H54 (cell line): ENCODE measurements at regions not wholly inside any gene's neighbourhood (a gene's known extent, or its start where the extent isn't known, plus 50 kb on each side); places are given as distances from the start of the nearest gene placed in this dataset.

Experiments
- DNase-seq: peaks from one replicate; pipeline ENCODE4 v3.0.0; 2011; ENCODE audit warnings: low spot score, mixed read lengths; ENCODE audit not compliant: insufficient read length
- FAIRE-seq: peaks from 3 replicates; lab custom pipeline; 2011; peaks lifted over from hg19 to GRCh38; lab: Jason Lieb, UNC
- POLR2A ChIP-seq: IDR thresholded peaks from 2 replicates; pipeline ENCODE4 v1.6.1; 2011; ENCODE audit warnings: low read depth, mild to moderate bottlenecking, low read length

DNA sequence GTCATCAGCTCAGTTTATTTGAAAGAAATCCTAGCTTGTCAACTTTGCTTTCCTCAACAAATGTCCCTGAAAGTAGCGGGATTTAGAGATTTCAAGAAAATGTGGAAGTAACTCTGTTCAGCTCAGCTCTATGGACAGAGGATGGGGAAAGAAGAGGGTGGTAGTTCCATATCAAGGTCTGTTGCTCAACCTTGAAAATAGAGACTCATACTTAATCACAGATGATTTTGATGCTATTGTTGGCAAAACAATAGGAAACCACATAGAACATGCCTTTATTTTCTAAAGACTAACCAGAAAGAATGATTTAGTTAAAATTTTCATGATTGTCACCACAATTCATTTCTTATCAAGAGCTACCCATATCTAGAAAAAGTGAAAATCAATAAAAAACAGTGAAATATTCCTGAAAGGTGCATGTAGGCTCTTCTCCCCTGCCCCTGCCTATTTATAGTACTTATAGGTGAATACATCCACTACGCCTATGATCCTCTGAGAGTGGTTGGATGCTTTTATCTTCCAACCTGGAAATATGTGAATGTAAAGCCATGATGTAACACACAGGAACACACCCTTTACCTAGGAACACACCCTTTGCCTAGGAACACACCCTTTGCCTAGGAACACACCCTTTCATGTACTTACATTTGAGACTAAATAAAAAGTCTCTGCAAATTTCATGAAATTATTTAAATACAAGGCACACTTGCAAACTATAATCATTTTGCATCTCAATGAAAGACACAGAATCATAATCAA is 65.8 kb downstream of the ETAA1 start:
- TF ChIP-seq POLR2A = no peak
- DNase-seq (no peak), FAIRE-seq (no peak)

DNA sequence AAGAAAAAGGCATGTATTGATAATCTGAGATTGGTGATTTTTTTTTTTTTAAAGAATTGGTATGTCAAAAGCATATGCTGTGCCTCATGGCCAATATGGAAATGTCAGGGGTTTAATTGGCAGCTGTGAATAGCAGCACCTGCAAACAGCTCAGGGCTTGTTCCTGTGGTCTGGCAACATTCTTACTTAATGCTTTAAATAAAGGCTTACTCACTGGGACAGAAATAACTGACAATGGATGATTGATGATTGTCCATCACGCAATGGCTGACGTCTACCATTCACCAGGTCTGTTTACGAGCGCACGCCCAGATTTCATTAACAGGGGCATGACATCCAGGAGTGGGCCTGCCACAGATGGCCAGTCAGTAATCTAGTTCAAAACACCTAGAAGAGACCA is 66.7 kb downstream of the ETAA1 start:
- no peak for FAIRE-seq

DNA sequence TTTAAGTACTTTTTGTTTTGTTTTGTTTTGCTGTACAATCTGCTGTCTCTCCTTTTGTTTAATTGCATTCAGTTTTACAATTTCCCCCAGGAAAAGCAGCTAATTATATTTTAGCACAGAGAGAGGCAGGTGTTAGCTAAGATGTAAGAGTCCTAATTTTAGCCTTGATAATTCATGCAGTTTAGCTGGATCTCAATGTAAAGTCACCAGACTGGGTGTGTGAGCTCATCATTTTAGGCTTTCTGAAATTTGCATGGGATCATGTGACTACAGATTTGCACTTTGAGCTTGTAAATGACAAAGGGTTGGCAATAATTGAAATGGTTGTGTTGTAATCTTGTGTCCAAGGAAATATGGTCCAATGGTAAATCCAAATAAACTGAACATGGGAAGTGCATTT is 68.5 kb downstream of the ETAA1 start:
- DNase-seq (no peak), FAIRE-seq (no peak)
- no peak for TF ChIP-seq POLR2A

More for the DNA sequence above, 66.7 kb downstream of the ETAA1 start:
- TF ChIP-seq POLR2A = no peak
- no peak for DNase-seq

DNA sequence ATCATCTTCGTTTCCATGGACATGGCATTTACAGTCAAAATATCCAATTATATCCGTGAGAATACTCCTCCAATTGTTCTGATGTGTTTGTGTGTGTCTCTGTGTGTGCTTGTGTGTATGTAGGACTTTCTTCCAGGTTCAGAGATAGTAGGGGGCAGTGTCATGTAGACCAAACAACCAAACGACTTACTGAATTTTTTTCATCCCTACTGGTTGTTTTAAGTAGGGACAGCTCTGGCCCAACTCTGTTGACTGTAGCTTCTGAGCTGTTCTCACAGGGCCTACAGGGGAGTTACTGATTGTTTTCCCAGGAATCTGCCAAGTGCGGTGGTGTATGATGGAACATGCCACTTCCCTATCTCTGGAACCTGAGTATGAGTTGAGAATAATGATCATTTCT is 69.6 kb downstream of the ETAA1 start:
- FAIRE-seq = no peak
- DNase-seq = no peak
- no peak for TF ChIP-seq POLR2A

DNA sequence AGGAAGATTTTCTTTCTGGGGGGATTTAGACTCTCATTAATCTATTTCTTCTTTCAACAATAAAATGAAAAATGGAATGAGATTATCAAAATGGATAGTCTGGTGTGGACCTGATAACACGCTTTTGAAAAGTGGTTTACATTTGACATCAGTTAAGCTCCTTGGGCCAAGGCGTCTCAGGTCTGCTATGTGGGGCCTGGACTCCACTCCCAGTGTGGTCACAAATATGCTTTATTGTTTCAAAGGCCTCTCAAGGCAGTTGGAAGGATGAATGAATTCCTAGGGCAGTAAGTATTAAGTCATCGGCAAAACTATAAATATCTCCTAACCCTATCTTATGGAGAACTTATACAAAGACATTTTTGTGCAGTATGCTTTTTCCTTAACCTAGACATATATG is 74.5 kb downstream of the ETAA1 start:
- no peak for FAIRE-seq
- no peak for DNase-seq
- no peak for TF ChIP-seq POLR2A

DNA sequence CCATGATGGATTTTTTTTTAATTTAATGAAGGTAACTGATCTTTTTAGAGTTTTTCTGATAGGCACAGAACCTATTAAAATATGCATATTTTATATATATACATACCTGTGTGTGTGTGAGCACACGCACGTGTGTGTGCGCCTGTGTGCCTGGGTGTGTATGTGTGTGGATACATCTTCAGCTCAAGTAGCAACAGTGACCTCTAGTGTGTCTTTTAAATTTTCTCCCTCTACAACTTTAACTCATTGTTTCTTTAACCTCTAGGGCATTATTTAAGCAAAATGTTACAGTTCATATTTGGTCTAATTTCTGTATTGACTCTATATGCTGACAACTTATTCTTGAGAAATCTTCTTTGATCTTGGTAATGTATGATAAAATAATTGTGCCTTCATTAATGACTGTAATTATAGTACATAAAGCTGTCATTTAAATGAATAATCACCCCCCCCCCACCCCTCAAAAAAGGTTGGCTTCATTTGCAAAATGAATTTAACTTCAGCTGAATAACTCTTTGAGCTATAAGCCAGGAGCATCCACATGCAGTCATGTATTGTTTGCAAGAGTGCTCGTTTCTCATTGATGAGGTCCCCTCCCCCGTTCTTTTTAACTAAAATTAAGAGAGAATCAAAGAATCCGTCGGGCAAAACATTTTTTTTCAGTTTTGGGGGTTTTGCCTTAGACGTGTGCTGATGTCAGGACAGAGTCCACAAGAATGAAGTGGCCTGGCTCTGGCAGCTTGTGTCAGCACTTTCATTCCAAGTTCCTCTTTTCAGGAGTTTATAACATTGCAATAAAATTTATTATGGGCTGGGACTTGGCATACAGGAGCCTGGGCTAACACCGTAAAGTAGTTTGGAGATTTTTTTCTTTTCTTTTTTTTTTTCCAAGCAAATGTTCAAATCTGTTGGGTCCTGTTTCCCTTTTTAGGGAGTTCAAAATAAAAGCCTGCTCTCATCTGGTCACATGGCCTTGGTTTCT is 80.0 kb downstream of the ETAA1 start:
- peak; percentile 5 for DNase-seq
- no peak for FAIRE-seq
- no peak for TF ChIP-seq POLR2A

DNA sequence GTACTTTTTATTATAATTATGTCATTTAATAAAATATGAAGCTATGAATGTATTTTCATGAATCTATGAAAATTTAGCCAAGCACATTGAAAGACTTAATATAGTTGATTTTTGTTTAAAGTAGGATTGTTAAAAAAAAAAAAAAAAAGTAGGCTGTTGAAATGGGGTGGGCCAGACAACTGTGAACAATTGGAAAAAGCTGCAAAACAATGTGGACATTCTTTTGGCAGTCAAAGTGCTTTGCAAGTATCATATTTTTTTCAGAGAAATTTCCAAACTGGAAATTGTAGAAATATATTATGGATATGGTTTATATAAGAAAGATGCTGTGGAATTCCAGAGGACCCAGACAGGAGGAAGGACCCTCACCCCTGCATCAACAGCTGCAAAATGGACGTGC is 82.1 kb downstream of the ETAA1 start:
- TF ChIP-seq POLR2A = no peak
- no peak for DNase-seq
- no peak for FAIRE-seq

DNA sequence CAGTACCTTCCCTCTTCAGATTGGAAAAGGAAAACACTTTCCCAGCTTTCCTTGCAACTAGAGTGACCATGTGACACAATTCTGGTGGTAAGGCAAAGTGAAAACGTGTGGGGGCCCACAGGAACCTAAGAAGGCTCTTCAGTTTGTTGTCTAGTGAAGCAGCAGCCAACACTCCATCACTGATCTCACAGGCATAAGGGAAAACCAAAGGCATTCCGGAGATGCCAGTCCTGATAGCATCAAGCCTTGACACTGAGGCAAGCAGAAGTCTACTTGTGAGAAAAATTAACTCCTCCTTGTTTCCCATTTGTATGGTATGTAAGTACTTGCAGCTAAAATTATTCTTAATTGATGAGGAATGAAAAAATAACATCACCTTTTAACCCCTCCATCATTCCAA is 88.3 kb downstream of the ETAA1 start:
- no peak for FAIRE-seq
- DNase-seq = no peak
- TF ChIP-seq POLR2A = no peak

DNA sequence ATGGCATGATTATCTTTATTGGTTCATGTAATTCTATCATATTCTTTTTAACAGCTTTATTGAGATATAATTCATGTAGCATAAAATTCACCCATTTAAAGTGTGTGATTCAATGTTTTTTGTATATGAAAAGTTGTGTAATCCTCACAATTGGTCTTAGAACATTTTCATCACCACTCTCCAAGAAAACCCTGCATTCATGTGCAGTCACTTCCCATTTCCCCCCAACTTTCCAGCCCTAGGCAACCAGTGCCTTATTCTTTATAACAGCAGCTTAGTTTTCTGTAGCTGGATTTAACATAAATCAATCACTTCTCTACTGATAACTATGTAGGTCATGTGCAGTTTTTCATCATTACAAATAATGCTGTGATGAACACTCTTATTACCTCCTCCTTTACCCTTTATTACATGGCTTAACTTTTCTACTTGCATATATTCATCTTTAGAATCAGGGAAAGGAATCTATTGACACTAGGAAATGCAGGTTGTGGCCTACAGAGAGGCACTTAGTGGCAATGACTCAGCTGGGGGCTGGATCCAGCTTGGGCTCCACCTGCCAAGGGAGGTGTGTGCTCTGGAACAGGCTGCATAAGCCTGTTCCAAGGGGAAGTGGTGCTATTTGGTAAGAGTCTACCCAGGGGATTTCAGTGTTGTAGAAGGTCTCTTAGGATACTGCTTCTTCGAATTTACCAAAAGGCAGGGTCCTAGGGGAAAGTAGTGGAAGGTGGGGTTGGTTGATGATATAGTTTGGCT is 89.1 kb downstream of the ETAA1 start:
- no peak for FAIRE-seq
- peak; percentile 7 for DNase-seq
- TF ChIP-seq POLR2A = no peak

DNA sequence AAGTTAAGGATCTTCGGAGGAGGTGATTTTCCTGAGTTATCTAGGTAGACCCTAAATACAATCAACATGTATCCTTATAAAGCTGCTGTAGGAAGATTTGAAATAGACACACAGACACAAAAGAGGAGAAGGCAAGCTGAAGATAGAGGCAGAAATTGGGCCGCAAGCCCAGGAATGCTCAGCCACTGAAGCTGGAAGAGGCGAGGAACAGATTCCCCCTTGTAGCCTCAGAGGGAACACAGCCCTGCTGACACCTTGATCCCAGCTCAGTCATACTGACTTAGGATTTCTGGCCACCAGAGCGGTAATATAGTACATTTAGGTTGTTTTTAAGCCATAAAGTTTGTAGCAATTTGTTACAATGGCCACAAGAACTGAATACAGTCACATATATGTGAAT is 90.9 kb downstream of the ETAA1 start:
- DNase-seq = no peak
- FAIRE-seq = no peak
- no peak for TF ChIP-seq POLR2A

DNA sequence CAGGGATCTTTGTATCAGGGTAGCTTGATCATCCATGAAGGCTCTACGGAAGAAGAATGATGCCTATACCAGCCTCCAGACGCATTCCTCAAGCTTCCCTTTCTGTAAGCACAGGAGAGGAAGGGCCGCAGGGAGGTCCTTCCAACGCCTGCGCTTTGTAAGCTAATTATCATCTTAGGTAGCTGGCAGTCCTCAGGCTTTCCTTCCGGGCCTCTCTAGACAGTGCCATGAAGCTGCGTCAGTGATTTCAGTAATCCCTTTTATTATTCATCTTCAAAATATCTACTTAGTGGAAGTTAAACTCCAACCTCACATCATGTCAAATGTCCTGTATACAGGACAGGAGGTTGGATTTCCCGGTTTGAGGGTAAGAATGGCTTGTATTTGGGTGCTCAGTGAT is 92.3 kb downstream of the ETAA1 start:
- FAIRE-seq (no peak), DNase-seq (no peak)
- TF ChIP-seq POLR2A = no peak

DNA sequence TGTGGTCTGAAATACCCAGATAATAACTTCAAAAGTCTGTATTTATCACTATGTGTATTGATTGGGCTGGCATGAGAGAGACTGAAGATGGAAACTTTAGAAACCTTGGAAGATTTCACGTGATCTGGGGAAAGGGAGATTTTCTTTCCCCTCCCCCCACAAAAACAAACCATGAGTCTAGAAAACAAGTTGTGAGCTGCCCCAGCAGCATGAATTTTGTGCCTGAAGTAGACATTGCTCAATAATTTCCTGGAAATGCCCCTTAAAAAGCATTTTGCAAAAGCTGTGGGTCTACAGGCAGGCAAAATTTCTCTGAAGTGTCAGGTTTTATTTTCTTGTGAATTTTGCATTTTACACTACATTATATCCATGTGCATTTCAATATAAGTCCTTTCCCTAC is 101.8 kb downstream of the ETAA1 start:
- FAIRE-seq (no peak), DNase-seq (no peak)
- TF ChIP-seq POLR2A = no peak

DNA sequence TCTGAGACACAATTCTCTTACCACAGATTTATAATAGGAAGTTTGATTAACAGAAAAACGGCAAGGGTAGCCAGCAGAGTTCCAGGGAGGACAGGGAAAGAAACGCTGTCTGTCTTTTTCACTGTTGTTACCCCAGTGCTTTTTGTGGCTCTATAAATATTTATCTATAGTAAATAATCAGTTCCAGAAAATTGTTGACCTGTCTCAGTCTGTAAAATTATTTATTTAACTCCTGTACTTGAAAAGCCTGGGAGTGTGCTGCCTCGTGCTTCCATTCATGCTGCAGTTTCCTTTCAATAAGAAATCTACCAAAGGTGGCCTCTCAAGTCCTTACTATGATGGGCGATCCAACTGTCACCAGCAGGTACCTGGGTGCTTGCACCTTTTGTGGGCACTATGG is 102.9 kb downstream of the ETAA1 start:
- FAIRE-seq = no peak
- no peak for TF ChIP-seq POLR2A
- DNase-seq = no peak

DNA sequence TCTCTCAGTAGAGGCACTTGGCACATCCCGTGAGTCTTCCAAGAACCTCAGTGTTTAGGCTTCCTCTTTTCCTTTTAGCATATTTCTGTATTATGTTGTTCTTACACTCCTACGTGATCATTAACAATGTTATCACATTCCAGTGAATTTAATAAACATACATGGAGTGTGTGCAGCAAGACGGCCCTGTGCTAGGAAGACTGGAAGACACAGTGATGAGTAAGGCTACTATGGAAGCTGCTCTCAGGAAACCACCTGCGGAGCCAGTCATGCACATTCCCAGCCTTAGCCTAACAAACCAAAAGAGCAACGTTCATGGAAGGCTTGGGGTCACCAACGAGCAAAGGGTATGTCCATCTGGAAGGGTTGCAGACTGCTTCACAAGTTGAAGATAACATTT is 103.4 kb downstream of the ETAA1 start:
- TF ChIP-seq POLR2A = no peak
- FAIRE-seq (no peak), DNase-seq (no peak)
